ENCODE measurements at regions not wholly inside any gene's neighbourhood (a gene's known extent, or its start where the extent isn't known, plus 50 kb on each side); places are given as distances from the start of the nearest gene placed in this dataset.

GRCh38 chr6:170034294-170034693 is 256.6 kb downstream of the DLL1 start:
- no peak for DNase-seq (ENCODE audit: low read depth in 2 of 2)

DNA sequence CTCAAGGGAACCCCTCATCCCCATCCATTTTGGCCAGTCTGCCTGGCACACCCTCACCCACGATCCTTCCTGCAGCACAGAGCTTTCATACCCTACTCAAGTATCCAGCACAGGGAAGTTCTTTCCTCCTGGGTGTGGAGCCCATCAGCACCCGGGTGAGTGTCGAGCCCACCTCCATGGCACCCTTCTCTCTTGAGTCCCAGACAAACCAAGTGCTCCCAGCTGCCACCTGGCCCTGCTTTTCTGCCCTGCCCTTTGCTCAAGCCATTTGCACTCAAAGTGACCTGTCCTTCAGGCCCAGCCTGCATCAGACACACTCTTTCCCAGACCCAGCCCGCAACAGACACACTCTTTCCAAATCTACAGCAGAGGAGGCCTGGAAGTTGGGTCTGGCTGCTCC is 257.2 kb downstream of the DLL1 start:
- no peak for DNase-seq (ENCODE audit: low read depth in 2 of 2)

- no peak for DNase-seq (ENCODE audit: low read depth in 2 of 2)
Measured at GRCh38 chr6:170032706-170033309, 258.1 kb downstream of the DLL1 start.

- DNase-seq (ENCODE audit: low read depth in 2 of 2), result no peak
Measured at GRCh38 chr6:170032197-170032596, 258.7 kb downstream of the DLL1 start.

DNA sequence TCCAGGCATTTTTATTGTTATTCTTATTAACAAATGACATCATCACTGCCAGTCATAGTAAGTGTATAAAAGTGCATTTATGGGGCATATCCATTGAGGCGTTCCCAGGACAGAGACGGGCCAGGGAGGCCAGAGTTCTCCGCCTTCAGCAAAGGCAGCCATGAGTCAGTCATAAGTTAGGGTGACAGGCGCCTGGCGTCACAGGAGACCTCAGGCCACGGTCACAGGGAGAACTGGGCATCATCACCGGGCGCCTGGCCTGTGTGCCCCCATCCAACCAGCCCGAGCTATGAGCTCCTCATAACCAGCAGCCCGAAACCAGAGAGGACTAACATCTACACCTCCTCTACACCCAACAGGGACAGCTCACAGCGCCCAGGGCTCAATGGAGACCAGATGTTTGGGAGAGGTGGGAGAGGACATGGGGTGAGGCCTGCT is 259.2 kb downstream of the DLL1 start:
- DNase-seq (ENCODE audit: low read depth in 2 of 2), result no peak

GRCh38 chr6:170030821-170031471 is 259.9 kb downstream of the DLL1 start:
- DNase-seq (ENCODE audit: low read depth in 2 of 2), result no peak

DNA sequence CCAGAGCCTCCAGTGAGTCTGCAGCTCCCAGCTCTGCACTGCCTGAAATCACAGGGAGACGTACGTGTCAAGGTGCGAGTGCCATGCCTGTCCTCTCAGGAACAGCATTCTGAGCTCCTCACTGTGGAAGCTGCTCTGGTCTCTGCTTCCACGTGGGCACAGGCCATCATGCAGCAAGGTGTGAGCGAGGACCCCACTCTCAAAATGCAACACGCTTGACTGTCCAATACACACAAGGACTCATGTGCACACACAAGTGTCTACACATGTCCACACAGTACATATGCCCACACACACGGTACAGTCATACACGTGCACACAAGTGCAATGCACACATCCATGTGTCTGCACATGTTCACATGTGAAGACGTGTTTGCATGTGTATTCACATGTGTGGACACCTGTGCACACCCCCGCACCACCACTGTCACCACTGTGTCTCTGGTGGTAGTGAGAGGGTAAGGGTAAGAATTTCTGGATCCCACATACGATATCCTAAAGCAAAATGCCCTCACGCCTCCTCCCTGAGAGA is 260.5 kb downstream of the DLL1 start:
- no peak for DNase-seq (ENCODE audit: low read depth in 2 of 2)

DNA sequence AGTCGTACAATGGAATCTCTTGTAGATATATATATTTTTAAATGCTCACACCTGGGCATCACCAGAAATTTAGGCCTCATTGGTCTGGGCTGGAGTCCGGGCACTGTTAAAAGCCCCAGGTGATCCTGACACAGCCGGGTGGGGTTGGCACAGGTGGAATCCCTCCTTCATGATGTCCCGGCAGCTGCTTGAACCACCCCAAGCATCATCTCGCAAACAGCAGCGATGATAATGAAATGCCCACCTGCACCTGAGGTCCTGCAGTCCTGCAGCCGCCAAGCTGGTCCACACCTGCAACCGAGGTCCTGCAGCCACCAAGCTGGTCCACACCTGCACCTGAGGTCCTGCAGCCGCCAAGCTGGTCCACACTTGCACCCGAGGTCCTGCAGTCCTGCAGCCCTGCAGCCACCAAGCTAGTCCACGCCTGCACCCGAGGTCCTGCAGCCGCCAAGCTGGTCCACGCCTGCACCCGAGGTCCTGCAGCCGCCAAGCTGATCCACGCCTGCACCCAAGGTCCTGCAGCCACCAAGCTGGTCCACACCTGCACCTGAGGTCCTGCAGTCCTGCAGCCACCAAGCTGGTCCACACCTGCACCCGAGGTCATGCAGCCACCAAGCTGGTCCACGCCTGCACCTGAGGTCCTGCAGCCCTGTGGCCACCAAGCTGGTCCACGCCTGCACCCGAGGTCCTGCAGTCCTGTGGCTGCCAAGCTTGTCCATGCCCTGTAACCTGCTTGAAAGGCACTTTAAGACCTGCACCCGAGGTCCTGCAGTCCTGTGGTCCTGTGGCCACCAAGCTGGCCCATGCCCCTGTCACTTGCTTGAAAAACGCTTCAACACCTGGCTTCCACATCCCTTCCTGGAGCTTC is 261.2 kb downstream of the DLL1 start:
- no peak for DNase-seq (ENCODE audit: low read depth in 2 of 2)

GRCh38 chr6:170028629-170029345 is 262.1 kb downstream of the DLL1 start:
- no peak for DNase-seq (ENCODE audit: low read depth in 2 of 2)

GRCh38 chr6:170027647-170028043 is 263.2 kb downstream of the DLL1 start:
- DNase-seq (ENCODE audit: low read depth in 2 of 2), result no peak

GRCh38 chr6:170026751-170027646 is 263.9 kb downstream of the DLL1 start:
- DNase-seq (ENCODE audit: low read depth in 2 of 2), result no peak

DNA sequence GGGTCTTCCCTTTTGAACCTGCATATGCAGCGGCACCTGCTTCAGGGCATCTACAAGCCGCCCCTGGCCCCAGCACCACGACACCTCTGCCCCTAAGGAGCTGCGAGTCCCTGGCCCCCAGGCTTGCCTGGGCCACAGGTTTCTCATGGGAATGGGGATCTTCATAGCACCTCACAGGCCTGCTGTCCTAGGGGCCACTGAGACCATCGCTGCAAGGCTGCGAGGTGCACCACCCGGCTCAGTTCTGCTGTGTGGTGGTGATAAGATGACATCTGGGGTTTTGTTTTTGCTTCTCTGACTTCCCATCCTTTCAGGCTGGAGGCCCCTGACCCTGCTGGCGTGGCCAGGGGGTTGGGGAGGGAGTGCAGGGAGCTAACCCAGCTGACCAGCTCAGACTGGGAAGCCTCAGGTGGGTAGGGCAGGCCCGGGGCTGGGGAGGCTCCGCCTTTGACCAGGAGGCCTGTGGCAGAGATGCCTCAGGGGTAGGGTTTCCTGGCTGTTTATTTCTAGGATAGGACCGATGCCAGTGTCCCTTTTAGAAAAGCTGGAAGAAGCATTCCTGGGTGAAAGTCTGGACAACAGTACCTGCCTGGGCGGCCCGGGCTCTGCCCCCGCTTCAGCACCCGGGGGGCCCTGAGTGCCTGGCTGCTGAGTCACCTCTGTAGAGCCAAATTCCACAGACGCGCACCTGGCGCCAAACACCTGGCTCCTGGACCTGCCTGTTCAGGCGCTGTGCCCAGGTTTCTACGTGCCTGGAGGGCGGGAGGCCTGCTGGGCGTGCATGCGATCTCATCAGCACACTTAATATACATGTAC is 264.7 kb downstream of the DLL1 start:
- DNase-seq (ENCODE audit: low read depth in 2 of 2), result no peak

- DNase-seq (ENCODE audit: low read depth in 2 of 2), result no peak
Measured at GRCh38 chr6:170025341-170025911, 265.5 kb downstream of the DLL1 start.

GRCh38 chr6:170024940-170025339 is 265.9 kb downstream of the DLL1 start:
- DNase-seq (ENCODE audit: low read depth in 2 of 2), result no peak

DNA sequence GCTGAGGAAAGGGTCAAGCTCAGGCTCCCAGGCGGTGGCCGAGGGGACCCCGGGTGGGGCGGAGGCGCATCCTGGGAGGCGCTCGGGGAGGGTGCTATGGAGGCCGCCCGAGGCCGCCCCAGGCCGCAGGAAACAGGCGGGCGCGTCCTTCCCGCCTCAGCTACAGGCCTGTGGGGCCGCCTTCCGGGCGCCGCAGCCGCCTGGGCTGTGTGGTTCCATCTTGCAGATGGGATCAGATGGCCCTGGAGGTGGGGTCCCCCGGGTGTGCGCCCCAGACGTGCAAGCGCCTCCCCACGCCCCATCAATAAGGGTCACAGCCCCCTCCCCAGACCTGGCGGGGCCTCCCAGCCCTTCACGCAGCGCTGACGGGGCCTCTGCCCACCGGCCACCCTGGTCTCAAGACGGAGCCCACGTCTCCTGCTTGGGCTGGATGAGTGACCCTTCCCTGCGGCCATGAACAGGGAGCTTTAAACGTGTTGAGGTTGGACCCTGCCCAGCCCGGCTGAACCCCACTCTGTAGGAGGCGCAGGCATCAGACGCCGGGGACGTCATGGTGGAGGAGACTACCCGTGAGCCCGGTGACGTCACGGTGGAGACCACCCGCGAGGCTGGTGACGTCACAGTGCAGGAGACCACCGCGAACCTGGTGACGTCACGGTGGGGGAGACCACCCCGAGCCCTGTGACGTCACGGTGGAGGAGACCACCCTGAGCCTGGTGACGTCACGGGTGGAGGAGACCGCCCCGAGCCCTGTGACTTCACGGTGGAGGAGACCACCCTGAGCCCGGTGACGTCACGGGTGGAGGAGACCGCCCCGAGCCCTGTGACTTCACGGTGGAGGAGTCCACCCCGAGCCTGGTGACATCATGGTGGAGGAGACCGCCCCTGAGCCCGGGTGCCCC is 267.0 kb downstream of the DLL1 start:
- DNase-seq (ENCODE audit: low read depth in 2 of 2), result no peak

- no peak for DNase-seq (ENCODE audit: low read depth in 2 of 2)
Measured at GRCh38 chr6:170022827-170023619, 267.9 kb downstream of the DLL1 start.

GRCh38 chr6:170022291-170022722 is 268.6 kb downstream of the DLL1 start:
- DNase-seq (ENCODE audit: low read depth in 2 of 2), result no peak

- DNase-seq (ENCODE audit: low read depth in 2 of 2), result no peak
Measured at GRCh38 chr6:170021579-170021978, 269.3 kb downstream of the DLL1 start.
